NCI-H1436 treated with DMSO at 0.1 percent for 48 hours (cell line): ENCODE measurements at regions not wholly inside any gene's neighbourhood (a gene's known extent, or its start where the extent isn't known, plus 50 kb on each side); places are given as distances from the start of the nearest gene placed in this dataset.

Source experiments
- DNase-seq: peaks from one replicate; lab custom pipeline; 2025; lab: John Stamatoyannopoulos, UW

DNA sequence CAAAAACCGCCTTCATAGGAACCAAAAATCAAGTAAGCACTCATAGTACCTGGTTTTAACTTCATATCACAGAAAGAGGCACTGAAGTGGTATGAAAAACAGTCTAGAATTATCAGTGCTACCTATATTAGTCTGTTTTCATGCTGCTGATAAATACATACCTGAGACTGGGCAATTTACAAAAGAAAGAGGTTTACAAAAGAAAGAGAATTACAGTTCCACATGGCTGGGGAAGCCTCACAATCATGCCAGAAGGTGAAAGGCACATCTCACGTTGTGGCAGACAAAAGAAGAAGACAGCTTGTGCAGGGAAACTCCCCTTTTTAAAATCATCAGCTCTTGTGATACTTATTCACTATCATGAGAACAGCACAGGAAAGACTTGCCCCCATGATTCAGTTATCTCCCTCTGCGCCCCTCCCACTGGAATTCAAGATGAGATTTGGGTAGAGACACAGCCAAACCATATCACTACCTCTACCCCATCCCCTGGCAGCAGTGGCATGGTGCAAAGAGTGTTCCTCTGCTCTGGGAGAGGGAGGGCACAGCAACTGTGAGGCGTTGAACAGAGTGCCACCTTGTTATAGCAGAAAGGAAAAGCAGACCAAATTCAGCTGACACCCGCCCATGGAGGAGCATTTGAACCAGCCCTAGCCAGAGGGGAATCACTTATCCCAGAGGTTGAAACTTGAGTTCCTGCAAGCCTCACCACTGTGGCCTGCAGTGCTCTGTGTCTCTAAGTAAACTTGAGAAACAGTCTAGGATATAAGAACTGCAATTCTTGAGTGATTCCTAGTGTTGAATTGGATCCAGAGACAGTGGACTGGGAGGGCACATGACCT, 61.9 kb upstream of the PTPRZ1 start:
- no peak for DNase-seq

DNA sequence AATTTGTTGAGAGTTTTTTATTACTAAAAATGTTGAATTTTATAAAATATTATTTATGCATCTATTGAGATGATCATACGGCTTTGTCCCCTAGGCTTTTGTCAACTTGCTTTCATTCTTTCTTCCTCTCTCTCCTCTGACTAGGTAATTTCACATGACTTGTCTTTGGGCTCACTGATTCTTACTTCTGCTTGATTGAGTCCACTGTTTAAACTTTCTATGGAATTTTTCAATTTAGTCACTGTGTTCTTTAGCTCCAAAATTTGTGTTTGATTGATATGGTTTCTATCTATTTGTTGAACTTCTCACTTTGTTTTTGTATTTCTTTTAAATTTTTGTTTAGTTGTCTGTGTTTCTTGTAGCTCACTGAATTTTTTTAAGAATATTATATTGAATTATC, 65.9 kb upstream of the PTPRZ1 start:
- DNase-seq, result no peak

DNA sequence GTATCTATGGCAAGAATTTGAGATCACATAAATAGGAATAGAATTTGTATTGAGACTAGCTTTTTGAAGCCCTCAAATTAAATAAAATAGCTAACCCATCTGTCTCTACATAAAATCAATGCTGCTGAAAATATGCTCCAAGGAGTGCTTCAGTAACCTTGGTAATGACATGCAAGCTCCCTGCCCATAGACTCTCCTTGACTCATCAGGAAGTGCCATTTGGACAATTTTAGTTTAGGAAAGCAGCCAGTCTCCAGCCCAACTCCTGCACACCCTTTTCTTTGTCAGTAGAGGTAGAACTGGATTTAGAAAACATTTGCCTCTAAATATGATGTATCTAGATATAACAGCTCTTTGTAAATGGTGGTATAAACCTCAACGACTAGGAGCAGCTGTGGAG, 69.9 kb upstream of the PTPRZ1 start:
- DNase-seq, result no peak

DNA sequence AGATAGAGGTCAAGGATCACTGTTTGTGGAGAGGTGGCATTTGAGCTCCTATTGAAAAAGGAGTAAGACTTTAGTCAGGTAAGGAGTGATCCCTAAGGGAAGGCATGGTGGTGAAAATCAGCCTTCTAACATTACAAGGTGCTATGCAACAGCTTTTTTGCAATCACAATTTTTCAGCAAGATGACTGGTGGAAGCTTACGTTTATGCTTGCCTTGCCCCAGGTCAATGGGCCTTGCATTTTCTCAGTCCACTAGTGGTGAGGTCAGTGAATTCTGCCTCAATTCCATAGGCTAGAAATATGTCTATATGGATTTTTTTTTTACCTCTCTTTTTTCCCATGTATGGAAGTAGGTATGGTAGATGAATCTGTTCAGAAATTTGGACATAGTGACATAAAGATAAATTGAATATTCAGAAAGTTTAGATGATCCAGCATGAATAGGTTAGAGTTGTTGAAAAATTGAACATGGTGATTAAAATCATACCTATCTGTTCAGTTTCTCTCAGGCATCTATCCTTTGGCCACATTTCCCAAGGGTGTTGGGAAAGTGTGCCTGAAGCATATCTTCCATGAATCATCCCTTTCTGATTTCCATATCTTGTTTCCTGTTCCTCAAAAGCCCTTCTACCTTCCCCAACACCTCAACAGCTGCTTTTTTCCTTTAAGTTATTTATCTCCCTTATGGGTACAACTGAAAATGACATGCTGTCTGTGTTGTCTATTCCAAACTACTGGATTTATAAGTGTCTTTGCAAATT, 71.9 kb upstream of the PTPRZ1 start:
- DNase-seq, result no peak

DNA sequence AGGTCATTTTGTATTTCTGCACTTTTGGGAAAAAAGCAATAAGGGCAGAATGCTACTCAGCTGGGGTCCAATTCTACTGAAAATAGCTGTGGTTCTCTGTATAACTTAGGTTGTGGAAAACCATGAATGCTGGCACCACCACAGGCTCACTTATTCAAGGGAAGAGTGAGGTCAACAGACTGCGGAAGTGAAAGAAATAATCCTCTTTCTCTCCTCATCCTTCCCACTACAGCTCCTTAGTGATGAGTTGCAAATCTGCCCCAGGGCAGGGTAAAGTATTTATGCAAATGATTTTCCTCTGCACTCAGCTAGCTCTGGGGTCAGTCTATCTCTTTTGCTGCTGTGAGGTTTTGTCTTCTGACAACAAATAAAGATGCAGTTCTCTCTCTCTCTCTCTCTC, 74.1 kb upstream of the PTPRZ1 start:
- DNase-seq, result no peak

DNA sequence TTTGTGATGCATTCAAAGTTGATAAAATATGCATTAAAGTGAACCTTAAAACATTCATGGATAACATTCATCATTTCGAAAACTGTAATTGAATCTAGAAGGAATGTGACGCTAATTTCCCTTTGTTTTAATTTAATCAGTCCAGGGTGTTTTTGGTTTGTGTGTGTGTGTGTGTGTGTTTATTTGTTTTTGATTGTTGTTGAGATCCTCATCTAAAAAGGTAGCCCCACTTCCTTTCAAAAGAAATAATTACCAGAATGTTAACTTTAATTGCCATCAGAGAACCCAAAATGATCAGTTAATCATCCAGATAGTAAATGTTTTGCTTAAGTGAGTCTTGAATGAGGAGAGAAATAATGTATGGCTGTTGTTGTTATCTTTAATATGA, 74.5 kb upstream of the PTPRZ1 start:
- no peak for DNase-seq

DNA sequence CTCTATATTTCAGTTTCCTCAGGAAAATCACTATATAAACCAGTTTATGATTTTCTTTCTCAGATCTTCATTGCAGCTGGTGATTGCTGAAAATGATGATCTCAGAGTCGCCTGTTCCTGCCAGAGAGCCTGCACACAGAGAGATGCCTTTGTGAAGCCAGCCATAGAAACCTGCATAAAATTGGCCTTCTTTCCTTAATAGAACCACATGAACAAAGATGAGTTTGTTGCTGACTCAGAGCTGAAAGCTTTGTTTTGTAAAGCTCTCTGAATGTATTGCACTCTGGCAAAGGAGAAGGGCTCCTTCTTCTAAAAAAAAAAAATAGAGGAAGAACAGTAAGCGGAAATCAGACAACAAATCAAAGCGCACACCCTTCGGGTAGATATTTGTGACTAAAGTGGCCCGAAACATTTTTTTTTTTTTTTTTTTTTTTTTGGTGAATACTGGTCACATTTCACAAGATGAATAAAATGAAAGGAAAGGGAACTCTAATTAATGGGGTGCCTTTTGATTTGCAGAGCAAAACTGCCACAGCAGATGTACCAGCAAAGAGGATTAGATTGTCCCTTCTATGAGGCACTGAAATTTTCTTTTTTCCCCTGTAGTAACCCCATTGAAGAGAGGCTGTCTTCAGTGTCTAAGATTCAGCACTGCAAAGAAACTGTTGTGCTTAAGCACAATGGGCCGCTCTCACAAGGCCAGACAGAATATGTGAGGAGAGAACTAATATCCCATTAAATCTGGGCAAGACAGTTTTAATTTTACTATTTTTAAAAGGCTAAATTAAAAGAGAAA, 75.1 kb upstream of the PTPRZ1 start:
- no peak for DNase-seq

DNA sequence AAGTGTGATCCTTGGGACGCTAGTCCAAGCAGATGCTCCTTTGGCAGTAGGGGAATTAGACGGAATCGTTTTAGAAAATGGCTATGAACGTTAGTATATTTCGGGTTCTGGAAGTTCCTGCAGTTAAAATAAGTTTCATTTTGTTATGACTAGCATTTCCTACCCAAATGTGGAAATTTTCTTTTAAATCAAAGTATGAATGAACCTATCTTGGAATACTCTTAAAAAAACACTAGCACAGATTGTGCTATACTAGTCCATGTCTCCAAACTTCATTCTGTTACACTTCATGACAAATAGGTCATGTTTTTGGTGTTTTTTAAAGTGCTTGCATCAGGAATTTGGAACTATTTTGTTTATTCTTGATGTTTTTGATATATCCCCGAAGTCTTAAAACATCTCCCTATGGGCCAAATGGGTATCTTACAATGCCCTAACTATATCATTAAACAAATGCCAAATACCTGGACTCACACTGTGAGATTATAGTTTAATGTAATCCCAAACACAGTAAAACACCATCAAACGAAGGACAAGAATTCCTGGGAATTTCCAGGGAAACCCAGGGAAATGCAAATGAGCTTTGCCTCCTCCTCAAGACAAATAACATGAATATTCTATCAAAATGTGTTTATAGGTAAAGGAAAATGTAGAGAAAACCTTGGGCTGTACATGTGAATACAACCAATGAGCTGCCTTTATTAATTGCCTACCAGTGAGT, 75.9 kb upstream of the PTPRZ1 start:
- no peak for DNase-seq

DNA sequence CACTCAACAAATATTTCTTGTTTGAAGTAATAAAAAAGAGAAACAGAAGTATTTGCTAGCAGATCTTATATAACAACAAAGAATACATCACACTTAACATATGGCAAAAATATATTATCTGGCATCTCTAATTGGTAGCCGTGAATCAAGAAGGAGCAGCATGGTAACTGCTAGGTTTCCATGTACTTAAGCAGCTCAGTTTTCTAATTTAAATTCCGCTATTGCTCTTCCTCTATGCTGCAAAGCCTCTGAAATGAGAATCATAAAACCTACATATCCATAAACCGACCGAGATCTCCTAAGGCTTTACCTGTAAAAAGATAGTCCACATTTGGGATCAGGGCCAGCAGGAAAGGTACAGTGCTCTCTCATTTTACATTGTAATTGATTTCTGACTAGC, 76.6 kb upstream of the PTPRZ1 start:
- DNase-seq, result no peak

DNA sequence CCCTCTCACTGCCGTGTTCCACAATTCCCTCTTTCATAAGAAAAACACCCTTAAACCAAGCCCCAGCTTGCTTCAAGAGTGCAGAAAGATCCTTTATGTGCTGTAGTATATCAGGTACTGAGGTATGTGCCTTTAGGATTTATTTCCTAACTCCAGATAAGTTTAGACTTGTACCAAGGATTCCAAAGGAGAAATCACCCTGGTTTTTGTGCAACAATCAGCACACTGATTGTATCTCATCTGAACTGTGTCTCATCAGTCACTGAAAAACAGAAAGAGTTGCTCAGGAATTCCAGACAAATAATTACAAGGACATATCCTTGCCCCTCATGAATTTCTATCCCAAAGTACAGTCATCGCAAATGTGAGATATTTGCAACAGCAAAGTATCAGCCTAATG, 77.2 kb upstream of the PTPRZ1 start:
- DNase-seq, result no peak

DNA sequence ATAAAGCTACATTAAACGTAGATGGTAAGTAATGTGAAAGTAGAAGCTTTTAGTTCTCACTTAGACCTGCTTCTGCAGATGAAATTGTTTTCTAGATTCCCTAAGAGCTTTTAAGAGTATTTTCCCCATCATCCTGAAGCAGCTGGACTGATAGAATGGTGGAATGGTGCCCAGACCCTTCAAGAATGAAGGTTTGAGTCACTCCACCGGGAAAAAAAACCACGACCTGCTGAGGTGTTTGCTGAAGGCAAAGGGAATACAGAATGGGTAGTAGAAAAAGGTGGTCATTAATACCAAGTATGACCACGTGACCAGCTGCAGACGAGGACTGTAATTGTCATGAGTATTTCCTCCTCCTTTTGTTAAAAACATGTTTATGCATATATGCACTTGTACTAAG, 79.2 kb upstream of the PTPRZ1 start:
- DNase-seq, result no peak

DNA sequence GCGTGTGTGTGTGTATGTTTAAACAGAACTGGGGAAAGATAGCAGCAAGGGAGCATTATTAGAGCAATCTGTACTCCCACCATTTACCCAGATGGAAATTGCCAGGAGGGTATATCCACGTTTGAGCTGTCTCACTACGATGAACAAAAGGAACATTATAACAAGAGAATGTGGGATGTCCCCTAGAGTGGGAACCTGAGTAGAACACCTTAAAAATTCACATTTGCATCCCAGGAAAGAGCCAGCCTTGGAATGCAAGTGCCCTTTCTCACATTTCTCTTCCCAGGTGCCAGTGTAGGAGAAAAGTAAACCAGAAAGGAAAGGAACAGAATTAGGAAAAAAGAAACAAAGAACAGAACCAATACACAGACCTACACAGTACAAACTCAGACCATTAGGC, 95.3 kb upstream of the PTPRZ1 start:
- no peak for DNase-seq

DNA sequence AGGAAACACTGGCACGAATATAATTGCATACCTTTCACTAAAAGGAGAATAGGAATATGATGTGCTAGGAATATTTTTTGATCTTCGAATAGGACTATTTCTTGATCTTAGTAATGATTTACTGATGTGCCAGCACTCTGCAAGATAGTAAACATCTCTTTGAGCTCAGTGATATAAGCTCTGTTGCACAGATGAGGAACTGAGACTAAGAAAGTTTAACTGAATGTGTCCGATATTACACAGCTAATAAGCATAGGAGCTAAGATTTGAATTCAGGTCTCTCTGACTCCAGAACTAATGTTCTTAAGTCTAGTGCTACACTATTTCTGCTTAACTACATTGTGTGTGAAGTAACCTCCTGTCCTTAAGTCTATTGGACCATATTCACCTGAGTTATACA, 98.4 kb upstream of the PTPRZ1 start:
- no peak for DNase-seq

DNA sequence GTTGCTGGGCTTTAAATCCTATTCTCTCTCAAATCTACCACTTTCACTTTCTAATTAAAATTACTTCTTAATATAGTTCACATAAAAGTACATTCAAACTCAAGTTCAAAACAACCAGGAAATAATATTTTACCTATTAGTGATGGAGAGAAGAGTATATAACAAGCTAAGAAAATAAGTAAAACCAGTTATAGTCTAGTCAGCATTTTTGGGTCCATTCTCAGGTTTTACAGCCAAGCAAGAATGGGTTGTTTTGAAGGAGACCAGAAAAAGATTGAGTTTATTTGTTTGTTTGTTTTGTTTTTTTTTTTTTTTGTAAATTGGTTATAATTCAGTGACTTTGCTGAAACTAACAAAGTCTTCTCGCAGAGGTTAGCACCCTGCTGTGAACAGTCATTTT, 106.3 kb upstream of the PTPRZ1 start:
- DNase-seq, result no peak

DNA sequence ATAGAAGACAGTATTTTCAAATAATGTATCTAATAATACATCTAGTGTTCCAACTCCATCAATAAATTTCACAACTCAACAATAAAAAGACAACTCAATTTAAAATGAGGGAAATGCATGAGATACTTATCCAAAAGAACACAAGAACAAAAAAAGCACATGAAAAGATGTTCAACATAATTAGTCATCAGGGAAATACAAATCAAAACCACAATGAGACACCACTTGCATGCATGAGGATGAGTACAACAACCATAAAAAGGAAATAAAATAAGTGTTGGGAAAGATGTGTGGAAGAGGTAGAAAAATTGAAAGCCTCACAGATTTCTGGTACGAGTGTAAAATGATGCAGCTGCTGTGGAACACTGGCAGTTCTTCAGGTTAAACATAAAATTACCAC, 111.6 kb upstream of the PTPRZ1 start:
- no peak for DNase-seq

DNA sequence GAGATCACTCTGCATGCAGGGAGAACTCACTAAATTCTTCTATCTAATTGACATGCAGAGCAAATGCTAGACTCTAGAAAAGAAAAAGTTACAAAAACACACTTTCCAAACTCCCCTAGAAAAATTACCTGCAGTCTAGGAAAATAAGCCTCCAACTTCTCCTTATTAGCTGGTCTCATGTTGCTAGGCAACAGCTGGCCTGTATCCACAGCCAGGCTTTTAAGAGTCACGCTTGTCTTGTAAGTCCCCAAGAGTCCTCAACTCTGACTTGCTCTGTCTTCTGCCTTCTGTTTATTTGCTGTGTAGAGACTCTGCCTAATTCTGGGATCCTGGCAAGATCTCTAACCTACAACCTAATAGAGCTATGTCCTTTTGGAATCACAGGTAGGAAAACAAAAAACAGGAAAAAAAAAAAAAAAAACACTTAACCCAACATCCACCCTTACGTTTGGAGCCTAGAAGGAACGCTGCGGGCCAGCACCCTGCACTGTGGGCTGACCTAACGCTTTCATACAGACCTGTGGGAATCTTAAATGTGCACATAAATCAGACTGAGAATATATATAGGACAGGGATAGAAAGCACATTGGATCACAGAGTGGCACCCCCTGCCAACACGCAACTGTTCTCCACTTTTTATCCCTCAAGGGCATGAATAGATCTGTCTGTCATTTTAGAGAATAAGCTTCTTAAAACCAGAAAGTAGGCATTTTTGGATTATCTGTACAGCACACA, 117.0 kb upstream of the PTPRZ1 start:
- DNase-seq, result peak; percentile 32

DNA sequence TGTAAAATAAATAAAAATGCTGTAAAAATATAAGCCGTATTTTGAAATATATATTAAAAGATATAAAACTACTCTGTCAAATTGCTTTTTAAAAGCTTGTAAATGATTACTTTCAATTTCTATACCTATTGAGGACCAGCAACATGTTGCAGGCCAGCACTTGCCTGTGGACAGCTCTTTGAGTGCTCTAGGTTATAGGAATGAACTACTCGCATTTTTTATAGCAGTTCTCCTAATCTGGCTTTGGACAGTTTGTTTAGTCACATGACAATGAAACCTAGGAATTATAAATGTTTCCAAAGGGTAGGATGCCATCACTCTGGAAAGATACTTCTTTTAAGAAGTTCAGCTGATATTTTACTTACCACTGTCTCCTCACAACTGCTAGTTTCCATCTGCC, 117.7 kb upstream of the PTPRZ1 start:
- DNase-seq, result no peak

DNA sequence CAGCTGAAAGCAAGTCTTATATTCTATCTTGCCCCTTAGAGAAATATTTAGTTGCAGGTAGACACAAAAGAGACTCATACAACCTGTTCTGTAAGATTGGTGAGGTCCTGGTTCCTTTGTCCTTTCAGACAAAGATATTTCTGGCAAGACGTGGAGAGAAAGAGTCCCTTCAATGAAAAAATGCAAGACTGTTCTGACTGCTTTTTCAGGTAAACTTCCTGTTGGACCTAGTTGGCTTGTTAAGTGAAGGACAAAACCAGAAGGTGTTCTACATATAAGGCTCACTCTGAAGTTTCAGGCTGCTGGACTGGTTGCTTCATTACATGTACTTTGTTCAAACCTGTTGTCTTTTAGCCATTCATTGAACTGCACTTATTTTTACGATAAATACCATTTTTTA, 119.0 kb upstream of the PTPRZ1 start:
- DNase-seq, result no peak

DNA sequence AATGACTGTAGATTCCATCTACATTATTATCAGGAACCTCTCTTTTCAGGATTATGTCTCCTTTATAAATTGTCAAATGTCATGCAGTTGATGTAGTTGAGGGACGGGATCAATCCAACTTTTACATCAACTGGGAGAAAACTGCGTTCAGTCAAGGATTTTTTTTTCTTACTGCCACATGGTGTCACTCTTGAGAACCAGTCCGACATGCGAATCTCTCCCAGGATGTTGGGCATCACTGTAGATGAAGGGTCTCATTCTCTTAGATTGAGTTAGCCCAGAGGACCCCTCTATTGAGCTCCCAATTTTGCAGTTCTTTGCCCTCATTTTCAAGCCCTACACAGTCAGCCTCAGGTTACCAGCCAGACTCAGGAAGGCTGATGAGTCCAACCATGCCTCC, 120.3 kb upstream of the PTPRZ1 start:
- no peak for DNase-seq

DNA sequence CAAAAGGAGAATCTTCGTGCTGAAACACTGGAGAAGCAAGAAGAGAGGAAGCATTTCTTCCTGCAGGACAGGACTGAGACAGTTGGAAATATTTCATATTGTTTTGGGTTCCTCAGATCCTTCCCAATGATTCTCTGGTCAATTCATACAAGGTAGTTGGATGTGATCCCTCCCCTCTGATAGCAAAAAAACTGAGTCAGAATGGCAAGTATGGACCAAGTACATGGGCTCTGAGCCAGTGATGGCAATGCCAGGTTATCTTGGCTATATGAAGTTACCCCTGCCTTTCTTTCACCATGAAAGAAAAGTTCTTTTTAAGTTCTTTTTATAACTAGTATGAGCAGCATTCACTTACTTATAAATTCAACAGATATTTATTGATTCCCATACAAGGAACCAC, 124.4 kb upstream of the PTPRZ1 start:
- DNase-seq, result no peak

DNA sequence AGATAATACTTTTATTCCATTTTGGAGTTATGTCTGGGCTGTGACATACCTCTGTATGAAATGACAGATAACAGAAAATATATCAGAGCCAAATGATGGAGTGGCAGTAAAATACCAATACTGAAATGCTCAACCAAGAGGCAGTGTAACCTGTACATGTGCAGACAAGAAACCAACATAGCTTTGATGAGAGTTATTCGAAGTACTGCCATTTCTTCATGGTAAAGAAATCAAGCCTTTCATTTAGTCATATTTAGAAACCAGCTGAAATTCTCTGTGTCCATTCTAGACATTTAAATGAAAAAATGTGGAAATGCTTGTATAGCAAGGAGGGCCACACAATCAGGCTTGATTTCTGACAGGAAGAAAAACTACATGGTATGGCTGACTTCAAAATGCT, 127.1 kb upstream of the PTPRZ1 start:
- DNase-seq, result no peak

DNA sequence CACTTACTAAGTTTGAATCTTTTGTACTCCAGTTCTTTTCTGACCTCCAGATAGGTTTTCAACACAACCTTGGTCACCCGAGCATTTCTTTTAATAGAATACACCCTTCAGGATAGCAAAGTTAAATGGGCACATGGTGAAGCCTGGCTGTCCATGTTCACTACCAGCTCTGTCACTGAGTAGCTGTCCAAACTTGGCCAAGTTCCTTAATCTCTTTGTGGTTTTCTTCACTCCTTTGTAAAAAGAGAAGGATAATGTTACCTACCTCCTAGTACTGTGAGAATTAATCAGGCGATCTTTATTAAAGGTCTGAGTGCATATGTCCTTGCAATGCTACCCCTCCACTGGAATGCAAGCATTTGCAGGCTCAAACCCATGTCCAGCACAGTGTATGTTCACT, 128.1 kb upstream of the PTPRZ1 start:
- DNase-seq, result no peak
